A673 (cell line): ENCODE measurements at regions not wholly inside any gene's neighbourhood (a gene's known extent, or its start where the extent isn't known, plus 50 kb on each side); places are given as distances from the start of the nearest gene placed in this dataset.

Source experiments
- CTCF ChIP-seq: fragments of 300-800, 200-600 bp; sonication (generic); conservative IDR thresholded peaks from 2 replicates; pipeline ENCODE4 v1.5.1; 2017; ENCODE audit warnings: low read depth, mild to moderate bottlenecking, antibody characterized with exemption, low read length, moderate library complexity, mixed read lengths
- EZH2 ChIP-seq: fragments of 200-600 bp; sonication (generic); IDR thresholded peaks from 2 replicates; pipeline ENCODE4 v1.6.1; 2017; ENCODE audit warnings: borderline replicate concordance, low read depth, mild to moderate bottlenecking, mixed read lengths, antibody characterized with exemption, low read length; ENCODE audit not compliant: poor library complexity, severe bottlenecking

GRCh38 chr6:105606831-105607463 is 204.1 kb upstream of the PREP start:
- TF ChIP-seq CTCF (no peak), EZH2 (no peak)
